ENCODE measurements at regions not wholly inside any gene's neighbourhood (a gene's known extent, or its start where the extent isn't known, plus 50 kb on each side); places are given as distances from the start of the nearest gene placed in this dataset.

DNA sequence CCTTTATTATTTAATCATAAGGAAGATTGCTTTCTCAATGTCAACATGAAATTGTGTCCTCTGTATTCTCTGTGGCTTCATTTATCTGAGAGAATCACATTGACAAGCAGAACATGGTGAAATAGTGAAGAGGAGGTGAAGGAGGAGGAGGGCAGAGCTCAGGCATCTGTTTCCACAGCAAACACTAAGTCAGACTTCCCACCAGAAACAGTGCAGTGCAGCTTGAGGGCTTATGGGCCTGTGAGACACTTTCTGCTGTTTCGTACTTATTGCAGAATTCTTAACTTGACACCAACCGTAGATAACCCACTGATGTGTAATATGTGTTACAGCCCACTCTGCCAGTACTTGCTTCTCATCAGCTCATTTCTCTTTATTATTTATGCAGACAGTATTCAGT lies 386.3 kb downstream of the DIRAS2 start:
- TF ChIP-seq, protein P1, sequence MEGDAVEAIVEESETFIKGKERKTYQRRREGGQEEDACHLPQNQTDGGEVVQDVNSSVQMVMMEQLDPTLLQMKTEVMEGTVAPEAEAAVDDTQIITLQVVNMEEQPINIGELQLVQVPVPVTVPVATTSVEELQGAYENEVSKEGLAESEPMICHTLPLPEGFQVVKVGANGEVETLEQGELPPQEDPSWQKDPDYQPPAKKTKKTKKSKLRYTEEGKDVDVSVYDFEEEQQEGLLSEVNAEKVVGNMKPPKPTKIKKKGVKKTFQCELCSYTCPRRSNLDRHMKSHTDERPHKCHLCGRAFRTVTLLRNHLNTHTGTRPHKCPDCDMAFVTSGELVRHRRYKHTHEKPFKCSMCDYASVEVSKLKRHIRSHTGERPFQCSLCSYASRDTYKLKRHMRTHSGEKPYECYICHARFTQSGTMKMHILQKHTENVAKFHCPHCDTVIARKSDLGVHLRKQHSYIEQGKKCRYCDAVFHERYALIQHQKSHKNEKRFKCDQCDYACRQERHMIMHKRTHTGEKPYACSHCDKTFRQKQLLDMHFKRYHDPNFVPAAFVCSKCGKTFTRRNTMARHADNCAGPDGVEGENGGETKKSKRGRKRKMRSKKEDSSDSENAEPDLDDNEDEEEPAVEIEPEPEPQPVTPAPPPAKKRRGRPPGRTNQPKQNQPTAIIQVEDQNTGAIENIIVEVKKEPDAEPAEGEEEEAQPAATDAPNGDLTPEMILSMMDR (optimal IDR thresholded peaks at IDR 0.05 in 1 of 3, IDR thresholded peaks at IDR 0.05 in 1 of 3, conservative IDR thresholded peaks at IDR 0.05 in 1 of 3; ENCODE audit: extremely low read depth in 1 of 3, insufficient read depth in 2 of 3, low read length in 3 of 3) = no peak
- no peak for TF ChIP-seq EZH2 (IDR thresholded peaks at IDR 0.05; ENCODE audit: low read length)
- dilution Hi-C loops (cut with MboI; ENCODE audit: extremely low pct_ligation_motif_present, low sequenced_read_pairs) = no loop called here
- FAIRE-seq = no peak
- Histone ChIP-seq H3K4me2 (ENCODE audit: control insufficient read depth, extremely low read depth, insufficient read depth, low read depth, low read length) (no peak overlapping the region), H4K20me1 (ENCODE audit: control insufficient read depth, extremely low read depth, insufficient read depth, low read length) (no peaks in the 10 kb centered on the region), H3K4me1 (ENCODE audit: control insufficient read depth, extremely low read depth, insufficient read depth, low read length) (no peaks in the 10 kb centered on the region), H2AFZ (ENCODE audit: control insufficient read depth, low read length) (no peak overlapping the region), H3K36me3 (ENCODE audit: control insufficient read depth in 2 of 2, extremely low read depth in 1 of 2, insufficient read depth in 2 of 2, low read length in 2 of 2) (no peaks in the 10 kb centered on the region), H3K9me1 (ENCODE audit: control insufficient read depth, extremely low read depth, insufficient read depth, low read length) (no peaks in the 10 kb centered on the region), H3K27me3 (ENCODE audit: control insufficient read depth, extremely low read depth, insufficient read depth, low read length) (no peaks in the 10 kb centered on the region), H3K4me3 (ENCODE audit: control insufficient read depth in 2 of 3, extremely low read depth in 1 of 3, insufficient read depth in 2 of 3, low read depth in 1 of 3, low read length in 3 of 3) (no peak overlapping the region), H3K27ac (ENCODE audit: control insufficient read depth, insufficient read depth, low read length) (no peak overlapping the region), H3K9me3 (ENCODE audit: control insufficient read depth, low read depth, low read length) (no peaks in the 10 kb centered on the region), H3K9ac (ENCODE audit: control insufficient read depth, extremely low read depth, insufficient read depth, low read length) (no peak overlapping the region), H3K79me2 (ENCODE audit: control insufficient read depth, insufficient read depth, low read length) (no peaks in the 10 kb centered on the region)
- no peak for DNase-seq (ENCODE audit: low read depth, low spot score)

DNA sequence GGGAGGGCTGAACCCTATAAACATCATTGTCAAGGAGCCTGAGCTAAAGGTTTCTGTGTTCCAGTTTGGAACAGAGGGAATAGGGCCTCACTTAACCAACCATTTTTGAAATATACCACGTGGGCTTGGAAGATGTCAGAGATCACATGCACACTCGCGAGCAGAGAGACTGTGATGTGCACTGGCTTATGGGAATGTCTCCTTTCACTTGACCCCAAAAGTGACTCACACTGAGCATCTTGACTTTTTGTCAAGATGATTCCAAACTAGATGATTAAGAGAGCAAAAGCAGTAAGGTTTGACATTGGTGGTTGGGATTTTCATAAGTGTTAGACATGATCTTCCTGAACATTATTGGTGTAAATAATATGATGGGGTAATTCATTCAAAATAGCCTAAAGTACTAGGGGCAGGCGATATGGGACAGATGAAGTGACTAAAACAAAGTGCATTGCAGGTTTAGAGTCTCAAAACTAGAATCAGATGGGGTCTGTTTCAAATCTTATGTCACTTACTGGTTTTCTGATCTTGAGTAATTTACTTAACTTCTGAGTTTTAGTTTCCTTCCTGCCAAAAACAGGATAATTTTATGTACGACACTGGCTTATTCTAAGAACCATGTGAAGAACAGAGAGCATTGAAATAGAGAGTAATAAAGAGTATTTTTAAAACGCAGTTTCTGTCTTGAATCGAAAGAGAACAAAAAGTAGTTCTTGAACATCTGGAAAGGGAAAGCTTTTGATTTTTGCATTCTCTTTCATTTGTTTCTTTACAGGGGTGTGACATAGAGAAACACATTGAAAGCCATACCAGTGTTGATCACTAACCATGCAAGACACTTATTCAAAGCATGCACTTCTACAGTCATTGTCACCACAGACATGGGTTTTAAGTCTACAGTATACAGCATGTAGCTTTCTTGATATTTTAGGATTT lies 383.0 kb downstream of the DIRAS2 start:
- TF ChIP-seq EZH2 (IDR thresholded peaks at IDR 0.05; ENCODE audit: low read length) = no peak
- TF ChIP-seq, protein P1 (optimal IDR thresholded peaks at IDR 0.05 in 1 of 3, IDR thresholded peaks at IDR 0.05 in 1 of 3, conservative IDR thresholded peaks at IDR 0.05 in 1 of 3; ENCODE audit: extremely low read depth in 1 of 3, insufficient read depth in 2 of 3, low read length in 3 of 3) = no peak
- H3K4me3 ChIP-seq (ENCODE audit: control insufficient read depth in 2 of 3, extremely low read depth in 1 of 3, insufficient read depth in 2 of 3, low read depth in 1 of 3, low read length in 3 of 3) = no peak overlapping the region
- DNase-seq (ENCODE audit: low read depth, low spot score) (no peak), FAIRE-seq (no peak)
- H4K20me1 ChIP-seq (ENCODE audit: control insufficient read depth, extremely low read depth, insufficient read depth, low read length) = no peaks in the 10 kb centered on the region
- no peak overlapping the region for H3K9ac ChIP-seq (ENCODE audit: control insufficient read depth, extremely low read depth, insufficient read depth, low read length)
- no peak overlapping the region for H3K4me2 ChIP-seq (ENCODE audit: control insufficient read depth, extremely low read depth, insufficient read depth, low read depth, low read length)
- H3K36me3 ChIP-seq (ENCODE audit: control insufficient read depth in 2 of 2, extremely low read depth in 1 of 2, insufficient read depth in 2 of 2, low read length in 2 of 2) = no peaks in the 10 kb centered on the region
- dilution Hi-C loops (cut with MboI; ENCODE audit: extremely low pct_ligation_motif_present, low sequenced_read_pairs) = no loop called here
- no peak overlapping the region for H2AFZ ChIP-seq (ENCODE audit: control insufficient read depth, low read length)
- no peak overlapping the region for H3K27ac ChIP-seq (ENCODE audit: control insufficient read depth, insufficient read depth, low read length)
- peaks cover 3% of the 10 kb centered on the region for H3K9me3 ChIP-seq (ENCODE audit: control insufficient read depth, low read depth, low read length)
- H3K4me1 ChIP-seq (ENCODE audit: control insufficient read depth, extremely low read depth, insufficient read depth, low read length) = no peaks in the 10 kb centered on the region
- H3K9me1 ChIP-seq (ENCODE audit: control insufficient read depth, extremely low read depth, insufficient read depth, low read length) = no peaks in the 10 kb centered on the region
- no peaks in the 10 kb centered on the region for H3K79me2 ChIP-seq (ENCODE audit: control insufficient read depth, insufficient read depth, low read length)
- H3K27me3 ChIP-seq (ENCODE audit: control insufficient read depth, extremely low read depth, insufficient read depth, low read length) = no peaks in the 10 kb centered on the region

Data from keratinocyte (primary cell).